ENCODE measurements at regions not wholly inside any gene's neighbourhood (a gene's known extent, or its start where the extent isn't known, plus 50 kb on each side); places are given as distances from the start of the nearest gene placed in this dataset.
"Not testable (repeated sequence)": the region's sequence is repeated elsewhere in the genome, so short reads cannot be mapped to it uniquely, and the experiment has no call there.

DNA sequence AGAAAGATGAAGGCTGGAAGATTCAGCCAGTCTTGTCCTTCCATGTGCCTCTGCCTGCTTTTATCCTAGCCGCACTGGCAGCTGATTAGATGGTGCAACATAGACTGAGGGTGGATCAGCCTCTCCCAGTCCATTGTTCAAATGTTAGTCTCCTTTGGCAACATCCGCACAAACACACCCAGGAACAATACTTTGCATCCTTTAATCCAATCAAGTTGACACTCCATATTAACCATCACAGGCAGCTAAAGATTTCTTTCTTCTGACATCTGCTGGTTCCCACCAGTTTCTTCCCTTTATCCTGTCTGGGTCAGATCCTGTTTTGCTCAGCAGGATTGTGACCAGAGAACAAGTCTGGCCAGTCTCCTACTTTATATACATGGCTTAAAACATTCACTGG lies 276.5 kb upstream of the TYRP1 start:
- POLR2A ChIA-PET = no interaction called here
- no peaks in the 10 kb centered on the region for H3K27me3 ChIP-seq (ENCODE audit: control insufficient read depth, insufficient read depth, low read length)
- CTCF ChIA-PET = no interaction called here
- DNase-seq (ENCODE audit: low read depth) = no peak
- TF ChIP-seq, protein P1, sequence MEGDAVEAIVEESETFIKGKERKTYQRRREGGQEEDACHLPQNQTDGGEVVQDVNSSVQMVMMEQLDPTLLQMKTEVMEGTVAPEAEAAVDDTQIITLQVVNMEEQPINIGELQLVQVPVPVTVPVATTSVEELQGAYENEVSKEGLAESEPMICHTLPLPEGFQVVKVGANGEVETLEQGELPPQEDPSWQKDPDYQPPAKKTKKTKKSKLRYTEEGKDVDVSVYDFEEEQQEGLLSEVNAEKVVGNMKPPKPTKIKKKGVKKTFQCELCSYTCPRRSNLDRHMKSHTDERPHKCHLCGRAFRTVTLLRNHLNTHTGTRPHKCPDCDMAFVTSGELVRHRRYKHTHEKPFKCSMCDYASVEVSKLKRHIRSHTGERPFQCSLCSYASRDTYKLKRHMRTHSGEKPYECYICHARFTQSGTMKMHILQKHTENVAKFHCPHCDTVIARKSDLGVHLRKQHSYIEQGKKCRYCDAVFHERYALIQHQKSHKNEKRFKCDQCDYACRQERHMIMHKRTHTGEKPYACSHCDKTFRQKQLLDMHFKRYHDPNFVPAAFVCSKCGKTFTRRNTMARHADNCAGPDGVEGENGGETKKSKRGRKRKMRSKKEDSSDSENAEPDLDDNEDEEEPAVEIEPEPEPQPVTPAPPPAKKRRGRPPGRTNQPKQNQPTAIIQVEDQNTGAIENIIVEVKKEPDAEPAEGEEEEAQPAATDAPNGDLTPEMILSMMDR (IDR thresholded peaks at IDR 0.05; ENCODE audit: insufficient read depth, low read depth, low read length) = no peak
- no peak overlapping the region for H3K4me3 ChIP-seq (ENCODE audit: low read depth, low read length)
- H3K36me3 ChIP-seq (ENCODE audit: control insufficient read depth, insufficient read depth, low read length) = no peaks in the 10 kb centered on the region

GRCh38 chr9:12424243-12424642 lies 268.9 kb upstream of the TYRP1 start:
- no peak for DNase-seq (ENCODE audit: low read depth)
- Histone ChIP-seq H3K4me3 (ENCODE audit: low read depth, low read length) (no peak overlapping the region), H3K27me3 (ENCODE audit: control insufficient read depth, insufficient read depth, low read length) (no peaks in the 10 kb centered on the region), H3K36me3 (ENCODE audit: control insufficient read depth, insufficient read depth, low read length) (no peaks in the 10 kb centered on the region)
- ChIA-PET POLR2A (no interaction called here), CTCF (no interaction called here)
- TF ChIP-seq, protein P1 (IDR thresholded peaks at IDR 0.05; ENCODE audit: insufficient read depth, low read depth, low read length) = no peak

- POLR2A ChIA-PET = no interaction called here
These were observed 267.0 kb upstream of the TYRP1 start for GRCh38 chr9:12425878-12426864.

DNA sequence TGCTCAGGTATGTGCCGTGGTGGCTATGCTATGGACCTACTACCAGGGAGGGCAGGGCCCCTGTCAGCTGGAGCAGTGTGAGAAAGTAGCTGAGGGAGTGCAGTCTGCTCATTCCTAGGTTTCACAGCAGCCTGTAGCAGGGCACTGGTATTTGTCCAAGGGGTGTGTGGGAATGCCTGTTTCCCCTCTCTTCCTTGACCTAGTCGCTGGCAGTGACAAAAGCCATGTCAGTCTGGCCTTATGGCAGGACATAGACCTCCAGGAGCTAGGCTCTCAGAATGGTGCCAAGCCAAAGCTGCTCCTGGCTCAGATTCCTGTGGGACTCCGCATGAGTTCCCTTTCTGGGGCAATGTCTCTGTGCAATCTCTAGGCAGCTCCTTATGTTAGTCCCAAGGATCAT lies 253.9 kb upstream of the TYRP1 start:
- H3K27me3 ChIP-seq (ENCODE audit: control insufficient read depth, insufficient read depth, low read length) = no peaks in the 10 kb centered on the region
- H3K36me3 ChIP-seq (ENCODE audit: control insufficient read depth, insufficient read depth, low read length) = no peaks in the 10 kb centered on the region
- no peak for DNase-seq (ENCODE audit: low read depth)
- CTCF ChIA-PET = no interaction called here
- TF ChIP-seq, protein P1 (IDR thresholded peaks at IDR 0.05; ENCODE audit: insufficient read depth, low read depth, low read length) = no peak
- H3K4me3 ChIP-seq (ENCODE audit: low read depth, low read length) = no peak overlapping the region
- POLR2A ChIA-PET = no interaction called here

More at GRCh38 chr9:12425878-12426864, 267.0 kb upstream of the TYRP1 start:
- H3K36me3 ChIP-seq (ENCODE audit: control insufficient read depth, insufficient read depth, low read length) = no peaks in the 10 kb centered on the region
- TF ChIP-seq, protein P1 (IDR thresholded peaks at IDR 0.05; ENCODE audit: insufficient read depth, low read depth, low read length) = no peak
- H3K27me3 ChIP-seq (ENCODE audit: control insufficient read depth, insufficient read depth, low read length) = no peaks in the 10 kb centered on the region
- DNase-seq (ENCODE audit: low read depth) = no peak
- H3K4me3 ChIP-seq (ENCODE audit: low read depth, low read length) = no peak overlapping the region
- CTCF ChIA-PET = no interaction called here

- H3K4me3 ChIP-seq (ENCODE audit: low read depth, low read length); CTCF ChIA-PET; H3K36me3 ChIP-seq (ENCODE audit: control insufficient read depth, insufficient read depth, low read length); DNase-seq (ENCODE audit: low read depth); POLR2A ChIA-PET; H3K27me3 ChIP-seq (ENCODE audit: control insufficient read depth, insufficient read depth, low read length): not testable (repeated sequence)
These were observed 252.1 kb upstream of the TYRP1 start for GRCh38 chr9:12441080-12441479.

DNA sequence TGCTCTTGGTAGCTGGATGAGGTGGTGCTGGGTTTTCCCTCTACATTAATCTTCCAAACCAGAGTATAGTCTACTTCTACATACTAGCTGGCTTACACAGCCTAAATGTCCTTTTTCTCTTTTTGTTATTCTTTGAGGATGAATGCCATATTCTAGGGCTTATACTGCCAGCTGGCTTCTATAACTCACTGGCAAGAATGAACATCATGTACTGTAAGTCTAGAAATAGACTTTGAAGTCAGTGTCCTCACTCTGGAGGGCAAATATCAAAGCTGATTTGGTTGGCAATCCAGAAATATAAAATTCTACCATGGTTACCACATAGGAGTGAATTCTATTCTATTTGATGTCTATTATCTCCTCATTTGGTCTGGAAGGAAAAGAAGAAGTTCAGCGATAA lies 251.7 kb upstream of the TYRP1 start:
- H3K36me3 ChIP-seq (ENCODE audit: control insufficient read depth, insufficient read depth, low read length) = no peaks in the 10 kb centered on the region
- TF ChIP-seq, protein P1 (IDR thresholded peaks at IDR 0.05; ENCODE audit: insufficient read depth, low read depth, low read length) = no peak
- H3K4me3 ChIP-seq (ENCODE audit: low read depth, low read length) = no peak overlapping the region
- no peak for DNase-seq (ENCODE audit: low read depth)
- ChIA-PET CTCF (no interaction called here), POLR2A (no interaction called here)
- H3K27me3 ChIP-seq (ENCODE audit: control insufficient read depth, insufficient read depth, low read length) = no peaks in the 10 kb centered on the region
